Keratinocyte (primary cell): ENCODE measurements at regions not wholly inside any gene's neighbourhood (a gene's known extent, or its start where the extent isn't known, plus 50 kb on each side); places are given as distances from the start of the nearest gene placed in this dataset.

Source experiments
- DNase-seq: peaks from one replicate; pipeline ENCODE4 v3.0.0-alpha.2; 2011; ENCODE audit warnings: low read depth, missing footprints, low spot score
- FAIRE-seq: peaks from 2 replicates; lab custom pipeline; 2011; peaks lifted over from hg19 to GRCh38; lab: Jason Lieb, UNC
- H2AFZ ChIP-seq: 2 replicates; pipeline ENCODE4 v1.6.0; 2012; ENCODE audit warnings: low read length, control low read depth, inconsistent platforms; ENCODE audit not compliant: control insufficient read depth
- H3K27ac ChIP-seq: 2 replicates; pipeline ENCODE4 v1.5.1; 2011; ENCODE audit warnings: low read length; ENCODE audit not compliant: control insufficient read depth, insufficient read depth
- H3K27me3 ChIP-seq: 3 replicates; pipeline ENCODE4 v1.6.0; 2011; ENCODE audit warnings: low read length; ENCODE audit not compliant: control insufficient read depth, insufficient read depth; ENCODE audit errors: extremely low read depth
- H3K36me3 ChIP-seq, 2 experiments: 2 replicates in 1 of 2; 3 replicates in 1 of 2; pipeline ENCODE4 v1.5.1; 2011; ENCODE audit warnings: low read length in 2 of 2, mild to moderate bottlenecking in 1 of 2; ENCODE audit not compliant: control insufficient read depth in 2 of 2, insufficient read depth in 2 of 2; ENCODE audit errors: extremely low read depth in 1 of 2
- H3K4me1 ChIP-seq: 3 replicates; pipeline ENCODE4 v1.5.1; 2011; ENCODE audit warnings: low read length; ENCODE audit not compliant: control insufficient read depth, insufficient read depth; ENCODE audit errors: extremely low read depth
- H3K4me2 ChIP-seq: 3 replicates; pipeline ENCODE4 v1.6.0; 2011; ENCODE audit warnings: low read depth, low read length; ENCODE audit not compliant: control insufficient read depth, insufficient read depth; ENCODE audit errors: extremely low read depth
- H3K4me3 ChIP-seq, 3 experiments: fragments of 200-600 bp in 1 of 3; sonication (generic) in 1 of 3; 2 replicates in 2 of 3; 3 replicates in 1 of 3; pipeline ENCODE4 v1.5.1; 2011 to 2016; ENCODE audit warnings: low read length in 3 of 3, mild to moderate bottlenecking in 3 of 3, control low read depth in 2 of 3, inconsistent platforms in 1 of 3, low read depth in 1 of 3, mixed read lengths in 1 of 3, mixed run types in 1 of 3, moderate library complexity in 1 of 3; ENCODE audit not compliant: control insufficient read depth in 2 of 3, insufficient read depth in 2 of 3; ENCODE audit errors: extremely low read depth in 1 of 3
- H3K79me2 ChIP-seq: 2 replicates; pipeline ENCODE4 v1.6.0; 2012; ENCODE audit warnings: low read length; ENCODE audit not compliant: control insufficient read depth, insufficient read depth
- H3K9ac ChIP-seq: 3 replicates; pipeline ENCODE4 v1.6.0; 2011; ENCODE audit warnings: low read length; ENCODE audit not compliant: control insufficient read depth, insufficient read depth; ENCODE audit errors: extremely low read depth
- H3K9me1 ChIP-seq: 3 replicates; pipeline ENCODE4 v1.6.0; 2011; ENCODE audit warnings: low read length; ENCODE audit not compliant: control insufficient read depth, insufficient read depth; ENCODE audit errors: extremely low read depth
- H3K9me3 ChIP-seq: 2 replicates; pipeline ENCODE4 v1.5.1; 2012; ENCODE audit warnings: low read depth, low read length; ENCODE audit not compliant: control insufficient read depth
- H4K20me1 ChIP-seq: 3 replicates; pipeline ENCODE4 v1.6.0; 2011; ENCODE audit warnings: low read length; ENCODE audit not compliant: control insufficient read depth, insufficient read depth; ENCODE audit errors: extremely low read depth
- EZH2 ChIP-seq: IDR thresholded peaks from one replicate; pipeline ENCODE4 v1.6.1; 2012; ENCODE audit warnings: inconsistent platforms, mild to moderate bottlenecking, low read length, moderate library complexity
- dilution Hi-C: fragments of 300-500 bp; cut with MboI; formaldehyde crosslinking; loops from one replicate; pipeline ENCODE4 v1.7.0; 2020; ENCODE audit warnings: low sequenced_read_pairs; ENCODE audit not compliant: extremely low pct_ligation_motif_present
- TF ChIP-seq, protein P1 (sequence below), 3 experiments: IDR thresholded peaks in 1 of 3; conservative IDR thresholded peaks in 1 of 3; optimal IDR thresholded peaks in 1 of 3; 2 replicates in 2 of 3; 3 replicates in 1 of 3; pipeline versions ENCODE3 to v1.5.1; 2011; ENCODE audit warnings: low read length in 3 of 3, mild to moderate bottlenecking in 3 of 3, moderate library complexity in 2 of 3, control low read depth in 1 of 3, inconsistent platforms in 1 of 3; ENCODE audit not compliant: insufficient read depth in 2 of 3; ENCODE audit errors: extremely low read depth in 1 of 3

DNA sequence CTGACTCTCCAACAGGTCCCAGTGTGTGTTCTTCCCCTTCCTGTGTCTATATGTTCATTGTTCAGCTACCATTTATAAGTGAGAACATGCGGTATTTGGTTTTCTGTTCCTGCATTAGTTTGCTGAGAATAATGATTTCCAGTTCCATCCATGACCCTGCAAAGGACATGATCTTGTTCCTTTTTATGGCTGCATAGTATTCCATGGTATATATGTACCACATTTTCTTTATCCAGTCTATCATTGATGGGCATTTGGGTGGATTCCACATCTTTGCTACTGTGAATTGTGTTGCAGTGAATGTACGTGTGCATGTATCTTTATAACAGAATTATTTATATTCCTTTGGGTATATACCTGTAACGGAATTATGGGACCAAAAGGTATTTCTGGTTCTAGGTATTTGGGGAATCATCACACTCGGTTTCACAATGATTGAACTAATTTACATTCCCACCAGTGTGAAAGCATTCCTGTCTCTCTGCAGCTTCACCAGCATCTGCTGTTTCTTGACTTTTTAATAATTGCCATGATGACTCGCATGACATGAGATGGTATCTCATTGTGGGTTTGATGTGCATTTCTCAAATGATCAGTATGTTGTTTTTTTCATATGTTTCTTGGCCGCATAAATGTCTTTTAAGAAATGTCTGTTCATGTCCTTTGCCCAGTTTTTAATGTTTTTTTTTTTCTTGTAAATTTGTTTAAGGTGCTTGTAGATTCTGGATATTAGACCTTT is 60.2 kb downstream of the LSMEM1 start:
- DNase-seq (no peak), FAIRE-seq (no peak)
- dilution Hi-C loops: no loop called here
- Histone ChIP-seq H2AFZ (no peak overlapping the region), H3K4me1 (no peaks in the 10 kb centered on the region), H3K79me2 (no peaks in the 10 kb centered on the region), H3K4me2 (no peak overlapping the region), H3K9me3 (no peaks in the 10 kb centered on the region), H3K27me3 (no peaks in the 10 kb centered on the region), H3K9me1 (no peaks in the 10 kb centered on the region), H4K20me1 (no peaks in the 10 kb centered on the region), H3K4me3 (no peak overlapping the region), H3K27ac (no peak overlapping the region), H3K36me3 (no peaks in the 10 kb centered on the region), H3K9ac (no peak overlapping the region)
- TF ChIP-seq EZH2: no peak
- TF ChIP-seq, protein P1, sequence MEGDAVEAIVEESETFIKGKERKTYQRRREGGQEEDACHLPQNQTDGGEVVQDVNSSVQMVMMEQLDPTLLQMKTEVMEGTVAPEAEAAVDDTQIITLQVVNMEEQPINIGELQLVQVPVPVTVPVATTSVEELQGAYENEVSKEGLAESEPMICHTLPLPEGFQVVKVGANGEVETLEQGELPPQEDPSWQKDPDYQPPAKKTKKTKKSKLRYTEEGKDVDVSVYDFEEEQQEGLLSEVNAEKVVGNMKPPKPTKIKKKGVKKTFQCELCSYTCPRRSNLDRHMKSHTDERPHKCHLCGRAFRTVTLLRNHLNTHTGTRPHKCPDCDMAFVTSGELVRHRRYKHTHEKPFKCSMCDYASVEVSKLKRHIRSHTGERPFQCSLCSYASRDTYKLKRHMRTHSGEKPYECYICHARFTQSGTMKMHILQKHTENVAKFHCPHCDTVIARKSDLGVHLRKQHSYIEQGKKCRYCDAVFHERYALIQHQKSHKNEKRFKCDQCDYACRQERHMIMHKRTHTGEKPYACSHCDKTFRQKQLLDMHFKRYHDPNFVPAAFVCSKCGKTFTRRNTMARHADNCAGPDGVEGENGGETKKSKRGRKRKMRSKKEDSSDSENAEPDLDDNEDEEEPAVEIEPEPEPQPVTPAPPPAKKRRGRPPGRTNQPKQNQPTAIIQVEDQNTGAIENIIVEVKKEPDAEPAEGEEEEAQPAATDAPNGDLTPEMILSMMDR (optimal IDR thresholded peaks at IDR 0.05 in 1 of 3, IDR thresholded peaks at IDR 0.05 in 1 of 3, conservative IDR thresholded peaks at IDR 0.05 in 1 of 3; ENCODE audit: extremely low read depth in 1 of 3, insufficient read depth in 2 of 3, low read length in 3 of 3): no peak

GRCh38 chr7:112546723-112547513 is 66.1 kb downstream of the LSMEM1 start:
- H3K4me3 ChIP-seq: no peak overlapping the region
- H3K9me1 ChIP-seq: no peaks in the 10 kb centered on the region
- H2AFZ ChIP-seq: no peak overlapping the region
- no peak for DNase-seq
- no peak overlapping the region for H3K4me2 ChIP-seq
- no peaks in the 10 kb centered on the region for H3K79me2 ChIP-seq
- no peak overlapping the region for H3K9ac ChIP-seq
- H3K4me1 ChIP-seq: no peaks in the 10 kb centered on the region
- no peak overlapping the region for H3K27ac ChIP-seq
- H4K20me1 ChIP-seq: no peaks in the 10 kb centered on the region
- no peaks in the 10 kb centered on the region for H3K27me3 ChIP-seq
- FAIRE-seq: no peak
- no peaks in the 10 kb centered on the region for H3K9me3 ChIP-seq
- no peak for TF ChIP-seq EZH2
- TF ChIP-seq, protein P1 (optimal IDR thresholded peaks at IDR 0.05 in 1 of 3, IDR thresholded peaks at IDR 0.05 in 1 of 3, conservative IDR thresholded peaks at IDR 0.05 in 1 of 3; ENCODE audit: extremely low read depth in 1 of 3, insufficient read depth in 2 of 3, low read length in 3 of 3): no peak
- dilution Hi-C loops: no loop called here
- no peaks in the 10 kb centered on the region for H3K36me3 ChIP-seq
